HCT116 (cell line): ENCODE measurements at regions not wholly inside any gene's neighbourhood (a gene's known extent, or its start where the extent isn't known, plus 50 kb on each side); places are given as distances from the start of the nearest gene placed in this dataset.

Source experiments
- ATAC-seq: fragments of 200-7000 bp; cut with Tn5 transposase; 2 replicates; pipeline ENCODE4 v1.9.1; 2020; ENCODE audit warnings: mild to moderate bottlenecking, moderate library complexity
- BruUV-seq: library from RNA; stranded (reverse); fragments of 400-500 nt; replicated peaks from 2 replicates; lab custom pipeline; 2021; lab: Mats Ljungman, UMichigan
- CTCF ChIA-PET: fragments of 300-600 bp; sonication (Branson Sonifier 250); formaldehyde crosslinking; loops from one replicate; lab custom pipeline; 2021; ENCODE audit warnings: antibody characterized with exemption; lab: Charles Lee
- POLR2A ChIA-PET: fragments of 300-600, 350-600 bp; sonication (Branson Sonifier 250); formaldehyde crosslinking; loops from one replicate; lab custom pipeline; 2021; ENCODE audit warnings: antibody characterized with exemption; lab: Charles Lee
- RAD21 ChIA-PET, 2 experiments: fragments of 300-600 bp; sonication (Branson Sonifier 250); formaldehyde crosslinking; loops; one replicate each; lab custom pipeline; 2023; ENCODE audit warnings: low total read pairs in 2 of 2; ENCODE audit not compliant: uncharacterized antibody in 2 of 2, unreplicated experiment in 2 of 2, low non-redundant PET in 1 of 2; lab: Charles Lee
- DNase-seq: peaks from one replicate; pipeline ENCODE4 v3.0.0-alpha.2; 2010; ENCODE audit warnings: low read depth, low spot score
- H2AFZ ChIP-seq: fragments of 200-600 bp; shearing (Covaris generic), sonication (generic); 2 replicates; pipeline ENCODE4 v1.6.1; 2017; ENCODE audit warnings: low read depth, mixed run types, mixed read lengths, antibody characterized with exemption, low read length; ENCODE audit not compliant: poor library complexity, severe bottlenecking
- H3K27ac ChIP-seq: 2 replicates; pipeline ENCODE4 v1.5.1; 2012; ENCODE audit warnings: low read depth, low read length
- H3K27me3 ChIP-seq: fragments of 200-600 bp; sonication (generic); 2 replicates; pipeline ENCODE4 v1.6.1; 2016; ENCODE audit warnings: mixed run types, low read length, mixed read lengths; ENCODE audit not compliant: insufficient read depth
- H3K36me3 ChIP-seq, 2 experiments: fragments of 200-500 bp in 1 of 2; fragments of 200-600 bp in 1 of 2; sonication (Bioruptor generic) in 1 of 2; sonication (generic) in 1 of 2; 2 replicates each; pipeline versions ENCODE4 v1.5.1 to v1.6.1; 2014 to 2016; ENCODE audit warnings: low read length in 2 of 2, inconsistent platforms in 1 of 2, mixed read lengths in 1 of 2, mixed run types in 1 of 2; ENCODE audit not compliant: insufficient read depth in 2 of 2, control insufficient read depth in 1 of 2
- H3K4me1 ChIP-seq, 2 experiments: fragments of 200-600 bp in 1 of 2; sonication (generic) in 1 of 2; 2 replicates each; pipeline versions ENCODE4 v1.5.1 to v1.6.1; 2012 to 2017; ENCODE audit warnings: low read length in 2 of 2, inconsistent platforms in 1 of 2, mild to moderate bottlenecking in 1 of 2, mixed read lengths in 1 of 2, mixed run types in 1 of 2, moderate library complexity in 1 of 2; ENCODE audit not compliant: insufficient read depth in 2 of 2, control insufficient read depth in 1 of 2
- H3K4me2 ChIP-seq: fragments of 200-600 bp; sonication (generic); 2 replicates; pipeline ENCODE4 v1.6.1; 2017; ENCODE audit warnings: mixed run types, low read length, mixed read lengths
- H3K4me3 ChIP-seq, 2 experiments: fragments of 200-600 bp in 1 of 2; sonication (generic) in 1 of 2; replicated peaks in 1 of 2; 2 replicates each; pipeline ENCODE4 v1.5.1; 2011 to 2016; ENCODE audit warnings: low read length in 2 of 2, control low read depth in 1 of 2, low read depth in 1 of 2, mild to moderate bottlenecking in 1 of 2, mixed read lengths in 1 of 2, mixed run types in 1 of 2
- H3K79me2 ChIP-seq: fragments of 200-600 bp; sonication (generic); 2 replicates; pipeline ENCODE4 v1.6.1; 2017; ENCODE audit warnings: mild to moderate bottlenecking, mixed run types, low read length, moderate library complexity, mixed read lengths; ENCODE audit not compliant: insufficient read depth
- H3K9ac ChIP-seq: fragments of 200-600 bp; sonication (generic); 2 replicates; pipeline ENCODE4 v1.6.1; 2016; ENCODE audit warnings: low read length, mixed read lengths
- H3K9me2 ChIP-seq: fragments of 200-600 bp; sonication (generic), shearing (Covaris generic); 2 replicates; pipeline ENCODE4 v1.6.1; 2017; ENCODE audit warnings: mixed run types, mild to moderate bottlenecking, moderate library complexity; ENCODE audit not compliant: insufficient read depth
- H3K9me3 ChIP-seq, 2 experiments: fragments of 200-500 bp in 1 of 2; fragments of 200-600 bp in 1 of 2; sonication (Bioruptor generic) in 1 of 2; sonication (generic) in 1 of 2; 2 replicates each; pipeline ENCODE4 v1.6.1; 2014 to 2017; ENCODE audit warnings: low read length in 2 of 2, mixed read lengths in 2 of 2, inconsistent platforms in 1 of 2, low read depth in 1 of 2, mild to moderate bottlenecking in 1 of 2, mixed run types in 1 of 2, moderate library complexity in 1 of 2; ENCODE audit not compliant: control insufficient read depth in 1 of 2, insufficient read depth in 1 of 2
- H4K20me1 ChIP-seq: fragments of 200-600 bp; sonication (generic), shearing (Covaris generic); 2 replicates; pipeline ENCODE4 v1.6.1; 2017; ENCODE audit warnings: mixed run types, mild to moderate bottlenecking, moderate library complexity; ENCODE audit not compliant: insufficient read depth
- CBX3 ChIP-seq: IDR thresholded peaks from 2 replicates; pipeline ENCODE4 v1.6.1; 2012; ENCODE audit warnings: low read depth
- CTCF ChIP-seq, 3 experiments: fragments of 200-600 bp in 1 of 3; sonication (generic) in 1 of 3; IDR thresholded peaks in 2 of 3; conservative IDR thresholded peaks in 1 of 3; 2 replicates each; pipeline ENCODE4 v1.5.1; 2012 to 2017; ENCODE audit warnings: low read depth in 2 of 3, low read length in 2 of 3, antibody characterized with exemption in 1 of 3, borderline replicate concordance in 1 of 3, control low read depth in 1 of 3, mild to moderate bottlenecking in 1 of 3, mixed read lengths in 1 of 3, mixed run types in 1 of 3, moderate library complexity in 1 of 3; ENCODE audit not compliant: insufficient read depth in 1 of 3
- EGR1 ChIP-seq: IDR thresholded peaks from 2 replicates; pipeline ENCODE4 v1.6.1; 2012; ENCODE audit warnings: low read depth
- ELF1 ChIP-seq: IDR thresholded peaks from 2 replicates; pipeline ENCODE4 v1.6.1; 2012; ENCODE audit warnings: low read depth, borderline replicate concordance
- FOSL1 ChIP-seq: IDR thresholded peaks from 2 replicates; pipeline ENCODE4 v1.6.1; 2012; ENCODE audit warnings: low read depth
- JUND ChIP-seq: IDR thresholded peaks from 2 replicates; pipeline ENCODE4 v1.6.1; 2012
- POLR2A ChIP-seq: IDR thresholded peaks from 2 replicates; pipeline ENCODE4 v1.7.0; 2011; ENCODE audit warnings: borderline replicate concordance; ENCODE audit not compliant: insufficient read depth, insufficient read length; ENCODE audit errors: extremely low read depth
- REST ChIP-seq: IDR thresholded peaks from 2 replicates; pipeline ENCODE4 v1.6.1; 2012; ENCODE audit warnings: low read depth
- TCF7L2 ChIP-seq: IDR thresholded peaks from 2 replicates; pipeline ENCODE4 v1.7.0; 2011; ENCODE audit warnings: borderline replicate concordance, inconsistent platforms; ENCODE audit not compliant: insufficient read depth, insufficient read length; ENCODE audit errors: extremely low read depth
- ZNF274 ChIP-seq: fragments of 200-500 bp; sonication (Bioruptor generic); IDR thresholded peaks from 2 replicates; pipeline ENCODE4 v1.6.1; 2014; ENCODE audit warnings: mild to moderate bottlenecking, low read depth, low read length, inconsistent platforms
- intact Hi-C: fragments of 100-400 bp; cut with micrococcal nuclease; formaldehyde crosslinking; loops from 2 replicates; pipeline ENCODE4 v1.10.0; 2022
- TF ChIP-seq, protein P1 (sequence below): IDR thresholded peaks from 2 replicates; pipeline ENCODE4 v1.6.1; 2012

- no peak for TF ChIP-seq ZNF274
- no peak for TF ChIP-seq POLR2A
- TF ChIP-seq ELF1 = no peak
These were observed 291.0 kb downstream of the DLEU7 start (continued) for GRCh38 chr13:50552424-50552966.

- Histone ChIP-seq H3K4me2 (no peak overlapping the region), H3K27me3 (no peaks in the 10 kb centered on the region), H3K9me3 (no peaks in the 10 kb centered on the region), H3K79me2 (no peaks in the 10 kb centered on the region), H2AFZ (no peak overlapping the region), H3K4me3 (no peak overlapping the region), H3K9me2 (no peaks in the 10 kb centered on the region), H4K20me1 (no peaks in the 10 kb centered on the region), H3K9ac (no peak overlapping the region), H3K4me1 (no peaks in the 10 kb centered on the region), H3K36me3 (no peaks in the 10 kb centered on the region), H3K27ac (no peak overlapping the region)
- POLR2A ChIA-PET = no interaction called here
- CTCF ChIA-PET = no interaction called here
- TF ChIP-seq CTCF (IDR thresholded peaks at IDR 0.05 in 2 of 3, conservative IDR thresholded peaks at IDR 0.05 in 1 of 3; ENCODE audit: borderline replicate concordance in 1 of 3, insufficient read depth in 1 of 3, low read depth in 2 of 3, low read length in 2 of 3) (no peak), ZNF274 (no peak)
- RAD21 ChIA-PET = no interaction called here
- DNase-seq = no peak
- BruUV-seq = no TSS peak
- intact Hi-C loops = no loop called here
- no peak for ATAC-seq
These were observed 281.8 kb downstream of the DLEU7 start for GRCh38 chr13:50561739-50562138.

- ChIA-PET POLR2A (no interaction called here), RAD21 (no interaction called here)
- no TSS peak for BruUV-seq
- TF ChIP-seq FOSL1 (no peak), TCF7L2 (no peak), EGR1 (no peak), CBX3 (no peak), REST (no peak), JUND (no peak)
- TF ChIP-seq, protein P1, sequence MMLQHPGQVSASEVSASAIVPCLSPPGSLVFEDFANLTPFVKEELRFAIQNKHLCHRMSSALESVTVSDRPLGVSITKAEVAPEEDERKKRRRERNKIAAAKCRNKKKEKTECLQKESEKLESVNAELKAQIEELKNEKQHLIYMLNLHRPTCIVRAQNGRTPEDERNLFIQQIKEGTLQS = no peak
These were observed 276.8 kb downstream of the DLEU7 start for GRCh38 chr13:50566646-50567045.

More at GRCh38 chr13:50566646-50567045, 276.8 kb downstream of the DLEU7 start:
- Histone ChIP-seq H3K4me2 (no peak overlapping the region), H3K27me3 (no peaks in the 10 kb centered on the region), H3K9ac (no peak overlapping the region), H3K36me3 (no peaks in the 10 kb centered on the region), H2AFZ (no peak overlapping the region), H3K9me3 (no peaks in the 10 kb centered on the region), H3K79me2 (no peaks in the 10 kb centered on the region), H3K4me1 (no peaks in the 10 kb centered on the region), H3K4me3 (no peak overlapping the region), H3K9me2 (no peaks in the 10 kb centered on the region), H4K20me1 (no peaks in the 10 kb centered on the region), H3K27ac (no peak overlapping the region)
- CTCF ChIA-PET = no interaction called here
- intact Hi-C loops = no loop called here
- DNase-seq (no peak), ATAC-seq (no peak)
